Ishikawa (cell line): ENCODE measurements at regions not wholly inside any gene's neighbourhood (a gene's known extent, or its start where the extent isn't known, plus 50 kb on each side); places are given as distances from the start of the nearest gene placed in this dataset.

ENCODE experiments used
- CEBPB ChIP-seq: IDR thresholded peaks from 2 replicates; pipeline ENCODE4 v1.6.1; 2012
- CREB1 ChIP-seq: IDR thresholded peaks from 2 replicates; pipeline ENCODE4 v1.6.1; 2012; ENCODE audit warnings: low read depth
- EGR1 ChIP-seq: IDR thresholded peaks from 2 replicates; pipeline ENCODE4 v1.6.1; 2012
- EP300 ChIP-seq: IDR thresholded peaks from 2 replicates; pipeline ENCODE4 v1.6.1; 2012; ENCODE audit warnings: borderline replicate concordance
- FOXM1 ChIP-seq: IDR thresholded peaks from 2 replicates; pipeline ENCODE4 v1.6.1; 2012; ENCODE audit warnings: low read depth, borderline replicate concordance
- NFIC ChIP-seq: IDR thresholded peaks from 2 replicates; pipeline ENCODE4 v1.6.1; 2012
- RAD21 ChIP-seq: IDR thresholded peaks from 2 replicates; pipeline ENCODE4 v1.6.1; 2012; ENCODE audit warnings: low read depth
- TAF1 ChIP-seq: IDR thresholded peaks from 2 replicates; pipeline ENCODE4 v1.6.1; 2012; ENCODE audit warnings: low read depth, mild to moderate bottlenecking
- TCF12 ChIP-seq: IDR thresholded peaks from 2 replicates; pipeline ENCODE4 v1.6.1; 2012; ENCODE audit warnings: low read depth
- TEAD4 ChIP-seq: IDR thresholded peaks from 2 replicates; pipeline ENCODE4 v1.6.1; 2012
- YY1 ChIP-seq: IDR thresholded peaks from 2 replicates; pipeline ENCODE4 v1.6.1; 2012; ENCODE audit warnings: low read depth
- ZBTB7A ChIP-seq: IDR thresholded peaks from 2 replicates; pipeline ENCODE4 v1.6.1; 2012; ENCODE audit warnings: low read depth
- TF ChIP-seq, protein P1 (sequence below): IDR thresholded peaks from 2 replicates; pipeline ENCODE4 v1.6.1; 2012; ENCODE audit warnings: low read depth, mild to moderate bottlenecking
- TF ChIP-seq, protein P2 (sequence below): IDR thresholded peaks from 2 replicates; pipeline ENCODE4 v1.6.1; 2012
- TF ChIP-seq, protein P3 (sequence below): IDR thresholded peaks from 2 replicates; pipeline ENCODE4 v1.6.1; 2012

DNA sequence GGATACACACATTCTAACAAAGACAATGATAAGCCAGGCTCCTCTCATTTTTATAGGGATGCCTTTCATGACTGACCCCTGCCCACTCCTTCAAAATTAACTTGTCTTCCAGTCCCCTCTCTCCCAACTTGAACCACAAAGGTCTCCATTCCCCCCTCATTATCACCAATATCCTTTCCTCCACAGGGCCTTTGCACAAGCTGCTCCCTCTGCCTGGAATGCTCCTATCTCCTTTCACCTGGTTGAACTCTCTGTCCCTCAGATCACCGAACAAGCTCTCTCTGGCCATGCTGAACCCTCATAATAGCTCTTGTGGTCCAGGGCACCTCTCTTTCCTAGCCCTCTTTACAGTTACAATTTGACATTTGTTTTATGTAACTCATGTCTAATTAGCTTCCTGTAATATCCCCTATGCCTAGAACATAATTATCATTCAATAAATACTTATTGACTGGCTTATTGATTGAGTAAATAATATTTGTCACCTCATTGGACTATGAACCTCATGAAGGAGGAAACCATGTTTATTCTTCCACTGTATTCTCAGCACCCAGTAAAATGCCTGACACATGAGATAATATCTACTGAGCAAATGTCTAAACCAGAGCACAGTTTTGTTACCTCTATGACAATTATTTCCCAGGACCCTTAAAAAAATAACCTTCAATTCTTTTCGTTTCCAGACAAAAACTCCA lies 266.3 kb upstream of the RASGEF1B start:
- TF ChIP-seq, protein P1, sequence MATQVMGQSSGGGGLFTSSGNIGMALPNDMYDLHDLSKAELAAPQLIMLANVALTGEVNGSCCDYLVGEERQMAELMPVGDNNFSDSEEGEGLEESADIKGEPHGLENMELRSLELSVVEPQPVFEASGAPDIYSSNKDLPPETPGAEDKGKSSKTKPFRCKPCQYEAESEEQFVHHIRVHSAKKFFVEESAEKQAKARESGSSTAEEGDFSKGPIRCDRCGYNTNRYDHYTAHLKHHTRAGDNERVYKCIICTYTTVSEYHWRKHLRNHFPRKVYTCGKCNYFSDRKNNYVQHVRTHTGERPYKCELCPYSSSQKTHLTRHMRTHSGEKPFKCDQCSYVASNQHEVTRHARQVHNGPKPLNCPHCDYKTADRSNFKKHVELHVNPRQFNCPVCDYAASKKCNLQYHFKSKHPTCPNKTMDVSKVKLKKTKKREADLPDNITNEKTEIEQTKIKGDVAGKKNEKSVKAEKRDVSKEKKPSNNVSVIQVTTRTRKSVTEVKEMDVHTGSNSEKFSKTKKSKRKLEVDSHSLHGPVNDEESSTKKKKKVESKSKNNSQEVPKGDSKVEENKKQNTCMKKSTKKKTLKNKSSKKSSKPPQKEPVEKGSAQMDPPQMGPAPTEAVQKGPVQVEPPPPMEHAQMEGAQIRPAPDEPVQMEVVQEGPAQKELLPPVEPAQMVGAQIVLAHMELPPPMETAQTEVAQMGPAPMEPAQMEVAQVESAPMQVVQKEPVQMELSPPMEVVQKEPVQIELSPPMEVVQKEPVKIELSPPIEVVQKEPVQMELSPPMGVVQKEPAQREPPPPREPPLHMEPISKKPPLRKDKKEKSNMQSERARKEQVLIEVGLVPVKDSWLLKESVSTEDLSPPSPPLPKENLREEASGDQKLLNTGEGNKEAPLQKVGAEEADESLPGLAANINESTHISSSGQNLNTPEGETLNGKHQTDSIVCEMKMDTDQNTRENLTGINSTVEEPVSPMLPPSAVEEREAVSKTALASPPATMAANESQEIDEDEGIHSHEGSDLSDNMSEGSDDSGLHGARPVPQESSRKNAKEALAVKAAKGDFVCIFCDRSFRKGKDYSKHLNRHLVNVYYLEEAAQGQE: no peak

DNA sequence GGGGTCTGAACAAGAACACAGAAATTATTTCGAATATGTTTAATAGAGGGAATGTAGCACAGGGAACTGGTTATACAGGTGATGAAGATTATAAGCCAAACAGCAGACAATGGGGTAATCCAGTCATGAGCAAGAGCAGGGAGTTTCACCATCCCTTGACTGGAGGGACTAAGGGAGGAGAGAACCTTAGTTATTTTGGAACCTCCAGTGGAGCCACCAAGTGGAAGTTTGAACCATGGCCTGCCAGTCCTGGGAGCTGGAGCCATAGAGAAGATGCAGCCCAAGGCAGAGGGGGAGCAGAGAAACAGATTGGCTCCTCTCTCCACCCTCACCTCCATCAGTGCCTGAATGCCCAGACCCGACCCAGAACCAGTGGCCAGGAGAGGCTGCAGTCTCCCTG lies 264.6 kb upstream of the RASGEF1B start:
- TF ChIP-seq EP300 (no peak), TAF1 (no peak), RAD21 (peak; percentile 35), CREB1 (no peak), EGR1 (no peak)

DNA sequence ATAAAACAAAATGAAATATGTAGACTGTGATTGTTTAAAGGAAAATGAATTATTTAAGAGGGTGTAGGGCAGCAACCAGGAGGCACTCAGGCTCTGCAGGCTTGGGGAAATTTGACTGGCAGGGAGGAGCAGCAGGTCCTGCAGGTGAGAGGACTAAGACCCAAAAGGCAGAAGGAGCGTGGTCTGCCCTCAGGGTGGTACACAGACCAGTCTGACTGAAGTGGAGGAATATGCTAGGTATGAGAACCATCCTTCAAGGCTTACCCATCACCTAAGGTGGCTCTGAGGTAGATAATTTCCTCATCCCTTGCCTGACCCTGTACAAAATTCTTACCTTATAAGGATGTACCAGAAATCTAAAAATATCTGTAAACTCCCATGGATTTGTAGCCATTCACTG lies 261.3 kb upstream of the RASGEF1B start:
- TF ChIP-seq RAD21 (no peak), TCF12 (no peak), NFIC (no peak), TAF1 (no peak), EP300 (no peak), CREB1 (no peak), YY1 (no peak), FOXM1 (no peak), ZBTB7A (no peak), EGR1 (no peak), CEBPB (no peak), TEAD4 (no peak)
- TF ChIP-seq, protein P2, sequence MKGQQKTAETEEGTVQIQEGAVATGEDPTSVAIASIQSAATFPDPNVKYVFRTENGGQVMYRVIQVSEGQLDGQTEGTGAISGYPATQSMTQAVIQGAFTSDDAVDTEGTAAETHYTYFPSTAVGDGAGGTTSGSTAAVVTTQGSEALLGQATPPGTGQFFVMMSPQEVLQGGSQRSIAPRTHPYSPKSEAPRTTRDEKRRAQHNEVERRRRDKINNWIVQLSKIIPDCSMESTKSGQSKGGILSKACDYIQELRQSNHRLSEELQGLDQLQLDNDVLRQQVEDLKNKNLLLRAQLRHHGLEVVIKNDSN: no peak
- TF ChIP-seq, protein P3, sequence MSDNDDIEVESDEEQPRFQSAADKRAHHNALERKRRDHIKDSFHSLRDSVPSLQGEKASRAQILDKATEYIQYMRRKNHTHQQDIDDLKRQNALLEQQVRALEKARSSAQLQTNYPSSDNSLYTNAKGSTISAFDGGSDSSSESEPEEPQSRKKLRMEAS: no peak
- TF ChIP-seq, protein P1: no peak

DNA sequence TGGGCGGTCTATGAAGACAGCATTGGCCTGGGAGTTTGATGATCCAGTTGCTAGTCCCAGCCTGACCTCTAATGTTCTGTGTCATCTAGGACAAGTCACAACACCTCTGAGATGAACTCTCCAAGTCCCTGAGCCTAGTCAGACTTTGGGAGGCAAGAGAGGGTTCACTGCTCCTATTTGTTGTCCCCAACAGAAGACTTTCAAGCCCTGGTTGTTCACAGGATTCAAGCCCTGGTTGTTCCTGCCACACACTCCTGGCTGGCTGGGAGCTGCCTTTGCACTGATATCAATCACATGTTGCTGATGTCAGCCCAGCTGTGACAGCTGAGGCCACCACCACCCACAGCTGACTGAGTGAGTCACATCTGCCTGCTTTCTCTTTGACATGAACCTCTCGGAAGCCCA lies 253.2 kb upstream of the RASGEF1B start:
- TF ChIP-seq RAD21 (peak; percentile 27), FOXM1 (no peak), EGR1 (no peak), CREB1 (no peak), NFIC (no peak)
- TF ChIP-seq, protein P3: no peak

DNA sequence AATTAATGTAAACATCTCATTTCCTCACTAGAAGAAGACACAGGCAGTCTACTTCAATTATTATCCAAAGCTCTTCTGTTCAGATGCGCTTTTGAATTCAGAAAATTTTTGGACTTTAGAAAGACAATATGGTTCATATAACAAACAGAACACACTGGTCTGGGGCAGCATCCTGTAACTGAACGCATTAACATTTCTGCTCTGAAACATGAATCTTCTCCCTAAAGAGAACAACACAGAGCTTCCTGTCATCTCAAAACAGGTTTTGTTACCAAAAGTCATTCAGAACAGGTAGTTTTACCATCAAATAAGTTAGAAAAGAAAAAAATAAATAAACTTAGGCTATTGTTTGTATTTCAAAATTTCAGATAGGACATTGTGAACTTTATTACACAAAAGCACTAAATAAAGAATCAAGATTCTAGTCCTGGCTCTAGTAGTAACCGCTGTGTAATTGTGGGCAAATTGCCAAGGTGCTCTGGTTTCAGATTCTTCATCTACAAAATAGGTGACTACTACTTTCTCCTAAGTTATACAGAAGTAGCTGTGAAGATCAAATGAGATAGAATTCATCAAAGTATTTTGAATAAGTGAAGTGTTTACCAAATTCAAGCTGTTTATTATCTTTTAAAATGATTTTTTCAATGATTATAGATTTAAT lies 252.3 kb upstream of the RASGEF1B start:
- peak; percentile 68 for TF ChIP-seq NFIC
- no peak for TF ChIP-seq YY1

DNA sequence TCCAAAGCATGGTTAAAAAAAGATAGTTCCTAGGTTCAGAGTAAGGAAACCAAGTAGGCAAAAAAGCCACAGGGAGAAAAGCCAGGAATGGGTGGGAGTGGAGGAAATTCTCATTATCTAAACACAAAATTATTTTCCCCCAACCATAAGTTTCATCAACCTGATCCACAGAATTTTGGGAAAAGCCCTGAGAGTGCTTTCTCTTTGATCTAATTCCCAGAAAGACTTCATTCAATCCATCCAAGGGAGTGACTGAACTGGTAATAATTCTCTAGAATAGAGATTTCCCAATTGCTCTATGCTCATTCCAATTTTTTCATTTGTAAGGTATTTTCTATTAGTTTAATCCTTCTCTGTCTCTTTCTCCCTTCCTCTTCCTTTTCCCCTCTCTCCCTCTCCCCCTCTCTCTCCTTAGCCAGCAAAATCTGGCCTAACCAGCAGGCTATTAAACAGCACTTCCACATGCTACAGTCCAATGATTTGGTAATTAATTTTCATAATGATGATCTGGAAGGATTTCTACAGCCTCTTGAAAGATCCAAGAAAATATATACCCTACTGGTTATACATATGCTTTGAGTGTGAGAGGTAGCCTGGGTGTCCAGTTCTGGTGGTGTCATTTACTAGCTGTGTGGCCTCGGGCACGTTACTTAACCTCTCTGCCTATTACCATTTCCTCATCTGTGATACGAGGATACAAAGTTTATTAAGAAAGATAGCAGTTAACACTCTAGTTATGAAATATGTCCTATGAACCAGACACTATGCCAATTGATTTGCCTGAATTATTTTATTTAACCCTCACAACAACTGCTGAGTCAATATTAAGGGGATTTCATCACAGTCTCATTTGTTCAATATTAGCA lies 251.5 kb upstream of the RASGEF1B start:
- TF ChIP-seq, protein P3: no peak
- TF ChIP-seq FOXM1 (no peak), ZBTB7A (no peak), EGR1 (no peak)
- TF ChIP-seq, protein P1: no peak
